HG02943 (cell line): ENCODE measurements at regions not wholly inside any gene's neighbourhood (a gene's known extent, or its start where the extent isn't known, plus 50 kb on each side); places are given as distances from the start of the nearest gene placed in this dataset.

Experiments used
- ATAC-seq: cut with Tn5 transposase; IDR thresholded peaks from one replicate; pipeline ENCODE4 v1.9.1; 2021; ENCODE audit warnings: mild to moderate bottlenecking, low read depth, moderate library complexity; ENCODE audit not compliant: unreplicated experiment

- ATAC-seq = no peak
Observed at GRCh38 chr6:154885214-154885613, 109.9 kb upstream of the TIAM2 start.

GRCh38 chr6:154886016-154886415 lies 109.1 kb upstream of the TIAM2 start:
- ATAC-seq = no peak

GRCh38 chr6:154886471-154886870 lies 108.6 kb upstream of the TIAM2 start:
- ATAC-seq = no peak

GRCh38 chr6:154887051-154887450 lies 108.1 kb upstream of the TIAM2 start:
- no peak for ATAC-seq

- no peak for ATAC-seq
Observed at GRCh38 chr6:154888421-154889295, 106.5 kb upstream of the TIAM2 start.

GRCh38 chr6:154890874-154891273 lies 104.2 kb upstream of the TIAM2 start:
- ATAC-seq = no peak

- ATAC-seq = no peak
Observed at GRCh38 chr6:154891901-154892300, 103.2 kb upstream of the TIAM2 start.

GRCh38 chr6:154893917-154894316 lies 101.2 kb upstream of the TIAM2 start:
- no peak for ATAC-seq

- ATAC-seq = no peak
Observed at GRCh38 chr6:154894902-154895301, 100.2 kb upstream of the TIAM2 start.

GRCh38 chr6:154895841-154896240 lies 99.3 kb upstream of the TIAM2 start:
- ATAC-seq = no peak

GRCh38 chr6:154898821-154899220 lies 96.3 kb upstream of the TIAM2 start:
- no peak for ATAC-seq

GRCh38 chr6:154899824-154900463 lies 95.2 kb upstream of the TIAM2 start:
- ATAC-seq = no peak

GRCh38 chr6:154901876-154902552 lies 93.1 kb upstream of the TIAM2 start:
- no peak for ATAC-seq

- no peak for ATAC-seq
Observed at GRCh38 chr6:154907291-154907690, 87.8 kb upstream of the TIAM2 start.

GRCh38 chr6:154908723-154909122 lies 86.4 kb upstream of the TIAM2 start:
- ATAC-seq = no peak

- no peak for ATAC-seq
Observed at GRCh38 chr6:154909311-154909710, 85.8 kb upstream of the TIAM2 start.

- no peak for ATAC-seq
Observed at GRCh38 chr6:154909821-154910220, 85.3 kb upstream of the TIAM2 start.

GRCh38 chr6:154914288-154914687 lies 80.8 kb upstream of the TIAM2 start:
- ATAC-seq = no peak

GRCh38 chr6:154916857-154917256 lies 78.3 kb upstream of the TIAM2 start:
- no peak for ATAC-seq

GRCh38 chr6:154917941-154918340 lies 77.2 kb upstream of the TIAM2 start:
- no peak for ATAC-seq

GRCh38 chr6:154919806-154920205 lies 75.3 kb upstream of the TIAM2 start:
- no peak for ATAC-seq
